ENCODE measurements at regions not wholly inside any gene's neighbourhood (a gene's known extent, or its start where the extent isn't known, plus 50 kb on each side); places are given as distances from the start of the nearest gene placed in this dataset.

- TF ChIP-seq POLR2A (IDR thresholded peaks at IDR 0.05) (no peak), CTCF (IDR thresholded peaks at IDR 0.05) (no peak)
These were observed 264.4 kb downstream of the ETV1 start for GRCh38 chr7:13724977-13725566.
